ENCODE measurements at regions not wholly inside any gene's neighbourhood (a gene's known extent, or its start where the extent isn't known, plus 50 kb on each side); places are given as distances from the start of the nearest gene placed in this dataset.

- Histone ChIP-seq H3K36me3 (ENCODE audit: insufficient read depth, low read length, poor library complexity, severe bottlenecking) (no peaks in the 10 kb centered on the region), H3K27me3 (replicated peaks; ENCODE audit: insufficient read depth, low read depth, low read length, poor library complexity) (no peaks in the 10 kb centered on the region), H3K4me3 (ENCODE audit: low read depth, low read length, poor library complexity, severe bottlenecking) (no peak overlapping the region), H3K9me3 (ENCODE audit: low read depth, low read length, poor library complexity, severe bottlenecking) (no peaks in the 10 kb centered on the region), H3K27ac (ENCODE audit: low read depth, low read length, poor library complexity, severe bottlenecking) (no peak overlapping the region), H3K4me1 (ENCODE audit: insufficient read depth, low read length, poor library complexity, severe bottlenecking) (no peaks in the 10 kb centered on the region)
- DNase-seq (ENCODE audit: low spot score) = no peak
- no TSS peak for BruUV-seq (replicated peaks)
- intact Hi-C loops (cut with micrococcal nuclease; ENCODE audit: unreplicated experiment) = no loop called here
- ChIA-PET CTCF (no interaction called here), POLR2A (ENCODE audit: low non-redundant PET) (no interaction called here)
- TF ChIP-seq EZH2 (IDR thresholded peaks at IDR 0.05; ENCODE audit: borderline replicate concordance, low read depth, low read length, poor library complexity, severe bottlenecking) (no peak), CTCF (conservative IDR thresholded peaks at IDR 0.05; ENCODE audit: low read depth, low read length) (no peak)
Observed at GRCh38 chr1:234674218-234674815, 64.3 kb upstream of the IRF2BP2 start.

GRCh38 chr1:234672349-234673135, 62.6 kb upstream of the IRF2BP2 start:
- ChIA-PET POLR2A (ENCODE audit: low non-redundant PET) (no interaction called here), CTCF (no interaction called here)
- H3K4me3 ChIP-seq (ENCODE audit: low read depth, low read length, poor library complexity, severe bottlenecking) = no peak overlapping the region

GRCh38 chr1:234670967-234671626, 61.1 kb upstream of the IRF2BP2 start:
- no TSS peak for BruUV-seq (replicated peaks)
- Histone ChIP-seq H3K4me3 (ENCODE audit: low read depth, low read length, poor library complexity, severe bottlenecking) (no peak overlapping the region), H3K27ac (ENCODE audit: low read depth, low read length, poor library complexity, severe bottlenecking) (no peak overlapping the region), H3K4me1 (ENCODE audit: insufficient read depth, low read length, poor library complexity, severe bottlenecking) (no peaks in the 10 kb centered on the region), H3K9me3 (ENCODE audit: low read depth, low read length, poor library complexity, severe bottlenecking) (no peaks in the 10 kb centered on the region), H3K27me3 (replicated peaks; ENCODE audit: insufficient read depth, low read depth, low read length, poor library complexity) (no peaks in the 10 kb centered on the region), H3K36me3 (ENCODE audit: insufficient read depth, low read length, poor library complexity, severe bottlenecking) (no peaks in the 10 kb centered on the region)
- no peak for TF ChIP-seq CTCF (conservative IDR thresholded peaks at IDR 0.05; ENCODE audit: low read depth, low read length)
- no peak for TF ChIP-seq EZH2 (IDR thresholded peaks at IDR 0.05; ENCODE audit: borderline replicate concordance, low read depth, low read length, poor library complexity, severe bottlenecking)
- POLR2A ChIA-PET (ENCODE audit: low non-redundant PET) = no interaction called here
- intact Hi-C loops (cut with micrococcal nuclease; ENCODE audit: unreplicated experiment) = no loop called here
- CTCF ChIA-PET = no interaction called here
- DNase-seq (ENCODE audit: low spot score) = no peak

More at GRCh38 chr1:234672349-234673135, 62.6 kb upstream of the IRF2BP2 start:
- no peaks in the 10 kb centered on the region for H3K36me3 ChIP-seq (ENCODE audit: insufficient read depth, low read length, poor library complexity, severe bottlenecking)
- H3K4me1 ChIP-seq (ENCODE audit: insufficient read depth, low read length, poor library complexity, severe bottlenecking) = no peaks in the 10 kb centered on the region
- TF ChIP-seq EZH2 (IDR thresholded peaks at IDR 0.05; ENCODE audit: borderline replicate concordance, low read depth, low read length, poor library complexity, severe bottlenecking) (no peak), CTCF (conservative IDR thresholded peaks at IDR 0.05; ENCODE audit: low read depth, low read length) (no peak)
- no TSS peak for BruUV-seq (replicated peaks)
- no peak overlapping the region for H3K27ac ChIP-seq (ENCODE audit: low read depth, low read length, poor library complexity, severe bottlenecking)
- no peak for DNase-seq (ENCODE audit: low spot score)
- H3K9me3 ChIP-seq (ENCODE audit: low read depth, low read length, poor library complexity, severe bottlenecking) = no peaks in the 10 kb centered on the region
- no peaks in the 10 kb centered on the region for H3K27me3 ChIP-seq (replicated peaks; ENCODE audit: insufficient read depth, low read depth, low read length, poor library complexity)
- intact Hi-C loops (cut with micrococcal nuclease; ENCODE audit: unreplicated experiment) = no loop called here
